HEK293 (cell line): ENCODE measurements at regions not wholly inside any gene's neighbourhood (a gene's known extent, or its start where the extent isn't known, plus 50 kb on each side); places are given as distances from the start of the nearest gene placed in this dataset.

Source experiments
- CTCF ChIA-PET: fragments of 350-600 bp; formaldehyde crosslinking; extraction: SDS; loops from one replicate; lab custom pipeline; 2021; ENCODE audit warnings: antibody characterized with exemption; lab: Yijun Ruan, JAX
- POLR2A ChIA-PET: fragments of 300-600 bp; formaldehyde crosslinking; extraction: SDS; loops from one replicate; lab custom pipeline; 2020; ENCODE audit warnings: antibody characterized with exemption, inconsistent platforms; lab: Yijun Ruan, JAX
- H3K27ac ChIP-seq: fragments of 200-500 bp; sonication (Bioruptor generic); 2 replicates; pipeline ENCODE4 v1.5.1; 2014; ENCODE audit warnings: low read depth, low read length, control low read depth, inconsistent platforms; ENCODE audit errors: extremely low read depth
- H3K36me3 ChIP-seq, 2 experiments: fragments of 200-500 bp in 1 of 2; sonication (Bioruptor generic) in 1 of 2; 1 replicate in 1 of 2; 2 replicates in 1 of 2; pipeline ENCODE4 v1.5.1; 2014 to 2017; ENCODE audit warnings: inconsistent platforms in 2 of 2, low read length in 2 of 2; ENCODE audit not compliant: control insufficient read depth in 2 of 2, insufficient read depth in 1 of 2
- H3K4me1 ChIP-seq: fragments of 200-500 bp; sonication (Bioruptor generic); 2 replicates; pipeline ENCODE4 v1.5.1; 2014; ENCODE audit warnings: mild to moderate bottlenecking, low read length, inconsistent platforms; ENCODE audit not compliant: control insufficient read depth, insufficient read depth
- H3K4me3 ChIP-seq: 2 replicates; pipeline ENCODE4 v1.5.1; 2011; ENCODE audit warnings: low read depth, mild to moderate bottlenecking, control low read depth, low read length, moderate library complexity
- H3K9me3 ChIP-seq: fragments of 200-500 bp; sonication (Bioruptor generic); 2 replicates; pipeline ENCODE4 v1.5.1; 2014; ENCODE audit warnings: low read depth, low read length, inconsistent platforms; ENCODE audit not compliant: control insufficient read depth, insufficient read depth
- KLF1 ChIP-seq: fragments of 450-650 bp; formaldehyde crosslinking; IDR thresholded peaks from 2 replicates; pipeline ENCODE4 v1.5.1; 2016; ENCODE audit warnings: missing biosample characterization, missing genetic modification characterization
- ZFHX2 ChIP-seq: fragments of 450-650 bp; formaldehyde crosslinking; conservative IDR thresholded peaks from 2 replicates; pipeline ENCODE4 v1.5.1; 2016; ENCODE audit warnings: missing biosample characterization, missing genetic modification characterization
- ZNF19 ChIP-seq: fragments of 450-650 bp; formaldehyde crosslinking; IDR thresholded peaks from 2 replicates; pipeline ENCODE4; 2016; ENCODE audit warnings: missing biosample characterization, missing genetic modification characterization, low read depth
- ZNF274 ChIP-seq, 2 experiments: fragments of 200-500 bp in 1 of 2; fragments of 450-650 bp in 1 of 2; sonication (Bioruptor generic) in 1 of 2; formaldehyde crosslinking in 1 of 2; IDR thresholded peaks; 2 replicates each; pipeline versions ENCODE4 v1.5.1 to v1.6.1; 2014 to 2016; ENCODE audit warnings: borderline replicate concordance in 1 of 2, inconsistent platforms in 1 of 2, low read length in 1 of 2, missing biosample characterization in 1 of 2, missing genetic modification characterization in 1 of 2
- ZNF510 ChIP-seq: fragments of 450-650 bp; formaldehyde crosslinking; IDR thresholded peaks from 2 replicates; pipeline ENCODE4 v1.5.1; 2018; ENCODE audit warnings: mild to moderate bottlenecking, missing genetic modification characterization, missing biosample characterization; ENCODE audit not compliant: insufficient replicate concordance
- ZNF530 ChIP-seq: fragments of 450-650 bp; formaldehyde crosslinking; IDR thresholded peaks from 2 replicates; pipeline ENCODE4 v1.5.1; 2016; ENCODE audit warnings: low read depth, missing biosample characterization, missing genetic modification characterization
- ZNF600 ChIP-seq: fragments of 450-650 bp; formaldehyde crosslinking; IDR thresholded peaks from 2 replicates; pipeline ENCODE4 v1.5.1; 2016; ENCODE audit warnings: missing biosample characterization, missing genetic modification characterization
- TF ChIP-seq, protein P1 (sequence below): fragments of 450-650 bp; formaldehyde crosslinking; IDR thresholded peaks from 2 replicates; pipeline ENCODE4 v1.5.1; 2016; ENCODE audit warnings: missing biosample characterization, missing genetic modification characterization
- TF ChIP-seq, protein P2 (sequence below): sonication (generic); formaldehyde crosslinking; IDR thresholded peaks from 2 replicates; pipeline ENCODE4 v1.8.1; 2022; ENCODE audit warnings: mild to moderate bottlenecking, moderate library complexity, missing genetic modification reagents
- TF ChIP-seq, protein P3 (sequence below): fragments of 450-650 bp; formaldehyde crosslinking; IDR thresholded peaks from 2 replicates; pipeline ENCODE4 v1.5.1; 2016; ENCODE audit warnings: missing biosample characterization, missing genetic modification characterization
- TF ChIP-seq, protein P4 (sequence below): fragments of 450-650 bp; formaldehyde crosslinking; IDR thresholded peaks from 2 replicates; pipeline ENCODE4 v1.5.1; 2016; ENCODE audit warnings: missing biosample characterization, missing genetic modification characterization
- TF ChIP-seq, protein P5 (sequence below): fragments of 450-650 bp; formaldehyde crosslinking; IDR thresholded peaks from 2 replicates; pipeline ENCODE4 v1.5.1; 2017; ENCODE audit warnings: missing biosample characterization, missing genetic modification characterization

DNA sequence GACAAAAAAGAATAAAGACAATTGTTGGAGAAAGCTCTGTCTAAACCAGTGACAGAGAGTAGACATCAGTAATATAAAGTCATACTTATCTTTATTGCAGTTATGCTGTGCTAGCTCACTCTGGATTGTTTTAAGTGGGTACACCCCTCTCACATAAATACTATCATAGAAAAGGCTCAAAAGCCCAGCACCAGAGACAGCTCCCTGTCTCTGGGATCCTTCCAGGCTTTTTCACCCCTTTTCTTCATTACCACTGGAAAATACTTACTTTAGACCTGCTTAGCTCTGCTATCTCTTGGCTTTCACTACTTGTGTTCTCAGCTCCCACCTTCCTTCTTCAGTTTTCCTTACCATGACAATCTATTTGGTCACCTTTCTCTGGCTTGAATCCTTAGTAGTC, 259.1 kb upstream of the MINDY3 start:
- no peak overlapping the region for H3K27ac ChIP-seq
- POLR2A ChIA-PET, result no interaction called here
- H3K9me3 ChIP-seq, result no peaks in the 10 kb centered on the region
- TF ChIP-seq, protein P1, sequence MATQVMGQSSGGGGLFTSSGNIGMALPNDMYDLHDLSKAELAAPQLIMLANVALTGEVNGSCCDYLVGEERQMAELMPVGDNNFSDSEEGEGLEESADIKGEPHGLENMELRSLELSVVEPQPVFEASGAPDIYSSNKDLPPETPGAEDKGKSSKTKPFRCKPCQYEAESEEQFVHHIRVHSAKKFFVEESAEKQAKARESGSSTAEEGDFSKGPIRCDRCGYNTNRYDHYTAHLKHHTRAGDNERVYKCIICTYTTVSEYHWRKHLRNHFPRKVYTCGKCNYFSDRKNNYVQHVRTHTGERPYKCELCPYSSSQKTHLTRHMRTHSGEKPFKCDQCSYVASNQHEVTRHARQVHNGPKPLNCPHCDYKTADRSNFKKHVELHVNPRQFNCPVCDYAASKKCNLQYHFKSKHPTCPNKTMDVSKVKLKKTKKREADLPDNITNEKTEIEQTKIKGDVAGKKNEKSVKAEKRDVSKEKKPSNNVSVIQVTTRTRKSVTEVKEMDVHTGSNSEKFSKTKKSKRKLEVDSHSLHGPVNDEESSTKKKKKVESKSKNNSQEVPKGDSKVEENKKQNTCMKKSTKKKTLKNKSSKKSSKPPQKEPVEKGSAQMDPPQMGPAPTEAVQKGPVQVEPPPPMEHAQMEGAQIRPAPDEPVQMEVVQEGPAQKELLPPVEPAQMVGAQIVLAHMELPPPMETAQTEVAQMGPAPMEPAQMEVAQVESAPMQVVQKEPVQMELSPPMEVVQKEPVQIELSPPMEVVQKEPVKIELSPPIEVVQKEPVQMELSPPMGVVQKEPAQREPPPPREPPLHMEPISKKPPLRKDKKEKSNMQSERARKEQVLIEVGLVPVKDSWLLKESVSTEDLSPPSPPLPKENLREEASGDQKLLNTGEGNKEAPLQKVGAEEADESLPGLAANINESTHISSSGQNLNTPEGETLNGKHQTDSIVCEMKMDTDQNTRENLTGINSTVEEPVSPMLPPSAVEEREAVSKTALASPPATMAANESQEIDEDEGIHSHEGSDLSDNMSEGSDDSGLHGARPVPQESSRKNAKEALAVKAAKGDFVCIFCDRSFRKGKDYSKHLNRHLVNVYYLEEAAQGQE, result peak; percentile 77
- TF ChIP-seq, protein P2, sequence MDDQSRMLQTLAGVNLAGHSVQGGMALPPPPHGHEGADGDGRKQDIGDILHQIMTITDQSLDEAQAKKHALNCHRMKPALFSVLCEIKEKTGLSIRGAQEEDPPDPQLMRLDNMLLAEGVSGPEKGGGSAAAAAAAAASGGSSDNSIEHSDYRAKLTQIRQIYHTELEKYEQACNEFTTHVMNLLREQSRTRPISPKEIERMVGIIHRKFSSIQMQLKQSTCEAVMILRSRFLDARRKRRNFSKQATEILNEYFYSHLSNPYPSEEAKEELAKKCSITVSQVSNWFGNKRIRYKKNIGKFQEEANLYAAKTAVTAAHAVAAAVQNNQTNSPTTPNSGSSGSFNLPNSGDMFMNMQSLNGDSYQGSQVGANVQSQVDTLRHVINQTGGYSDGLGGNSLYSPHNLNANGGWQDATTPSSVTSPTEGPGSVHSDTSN (CRISPR knock-in tag), result no peak
- no peaks in the 10 kb centered on the region for H3K4me1 ChIP-seq
- no peaks in the 10 kb centered on the region for H3K36me3 ChIP-seq
- CTCF ChIA-PET, result interaction anchor here (1.5 kb wide), 1 partner anchor 658 kb away, joined by 5 read pairs; no protein-coding TSS in a partner anchor
- no peak overlapping the region for H3K4me3 ChIP-seq

DNA sequence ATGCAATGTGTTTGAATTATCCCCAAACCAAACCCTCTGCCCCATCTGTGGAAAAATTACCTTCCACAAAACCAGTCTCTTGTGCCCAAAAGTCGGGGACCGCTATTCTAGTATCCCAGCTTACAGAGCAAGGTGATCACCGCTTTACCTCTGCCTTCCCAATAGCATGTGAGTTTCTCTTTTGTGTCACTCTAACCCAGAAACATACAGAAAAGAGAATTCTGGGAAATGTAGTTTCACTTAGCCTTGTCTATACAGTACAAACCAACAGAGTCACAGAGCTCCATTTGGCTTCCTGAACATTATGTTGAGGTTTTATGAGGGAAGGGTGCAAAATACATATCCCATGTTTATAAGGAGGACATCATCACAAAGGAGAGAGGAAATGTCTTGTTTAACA, 260.3 kb upstream of the MINDY3 start:
- TF ChIP-seq ZFHX2 (tag by site-specific recombination), result no peak
- TF ChIP-seq ZNF19 (tag by site-specific recombination), result no peak
- no peak for TF ChIP-seq ZNF530 (tag by site-specific recombination)
- TF ChIP-seq, protein P3, sequence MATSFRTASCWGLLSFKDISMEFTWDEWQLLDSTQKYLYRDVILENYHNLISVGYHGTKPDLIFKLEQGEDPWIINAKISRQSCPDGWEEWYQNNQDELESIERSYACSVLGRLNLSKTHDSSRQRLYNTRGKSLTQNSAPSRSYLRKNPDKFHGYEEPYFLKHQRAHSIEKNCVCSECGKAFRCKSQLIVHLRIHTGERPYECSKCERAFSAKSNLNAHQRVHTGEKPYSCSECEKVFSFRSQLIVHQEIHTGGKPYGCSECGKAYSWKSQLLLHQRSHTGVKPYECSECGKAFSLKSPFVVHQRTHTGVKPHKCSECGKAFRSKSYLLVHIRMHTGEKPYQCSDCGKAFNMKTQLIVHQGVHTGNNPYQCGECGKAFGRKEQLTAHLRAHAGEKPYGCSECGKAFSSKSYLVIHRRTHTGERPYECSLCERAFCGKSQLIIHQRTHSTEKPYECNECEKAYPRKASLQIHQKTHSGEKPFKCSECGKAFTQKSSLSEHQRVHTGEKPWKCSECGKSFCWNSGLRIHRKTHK, result no peak
- no peak for TF ChIP-seq ZNF510 (tag by site-specific recombination)
- no peak for TF ChIP-seq ZNF600 (tag by site-specific recombination)
- TF ChIP-seq, protein P4, sequence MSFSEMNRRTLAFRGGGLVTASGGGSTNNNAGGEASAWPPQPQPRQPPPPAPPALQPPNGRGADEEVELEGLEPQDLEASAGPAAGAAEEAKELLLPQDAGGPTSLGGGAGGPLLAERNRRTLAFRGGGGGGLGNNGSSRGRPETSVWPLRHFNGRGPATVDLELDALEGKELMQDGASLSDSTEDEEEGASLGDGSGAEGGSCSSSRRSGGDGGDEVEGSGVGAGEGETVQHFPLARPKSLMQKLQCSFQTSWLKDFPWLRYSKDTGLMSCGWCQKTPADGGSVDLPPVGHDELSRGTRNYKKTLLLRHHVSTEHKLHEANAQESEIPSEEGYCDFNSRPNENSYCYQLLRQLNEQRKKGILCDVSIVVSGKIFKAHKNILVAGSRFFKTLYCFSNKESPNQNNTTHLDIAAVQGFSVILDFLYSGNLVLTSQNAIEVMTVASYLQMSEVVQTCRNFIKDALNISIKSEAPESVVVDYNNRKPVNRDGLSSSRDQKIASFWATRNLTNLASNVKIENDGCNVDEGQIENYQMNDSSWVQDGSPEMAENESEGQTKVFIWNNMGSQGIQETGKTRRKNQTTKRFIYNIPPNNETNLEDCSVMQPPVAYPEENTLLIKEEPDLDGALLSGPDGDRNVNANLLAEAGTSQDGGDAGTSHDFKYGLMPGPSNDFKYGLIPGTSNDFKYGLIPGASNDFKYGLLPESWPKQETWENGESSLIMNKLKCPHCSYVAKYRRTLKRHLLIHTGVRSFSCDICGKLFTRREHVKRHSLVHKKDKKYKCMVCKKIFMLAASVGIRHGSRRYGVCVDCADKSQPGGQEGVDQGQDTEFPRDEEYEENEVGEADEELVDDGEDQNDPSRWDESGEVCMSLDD (tag by site-specific recombination), result no peak
- TF ChIP-seq, protein P5, sequence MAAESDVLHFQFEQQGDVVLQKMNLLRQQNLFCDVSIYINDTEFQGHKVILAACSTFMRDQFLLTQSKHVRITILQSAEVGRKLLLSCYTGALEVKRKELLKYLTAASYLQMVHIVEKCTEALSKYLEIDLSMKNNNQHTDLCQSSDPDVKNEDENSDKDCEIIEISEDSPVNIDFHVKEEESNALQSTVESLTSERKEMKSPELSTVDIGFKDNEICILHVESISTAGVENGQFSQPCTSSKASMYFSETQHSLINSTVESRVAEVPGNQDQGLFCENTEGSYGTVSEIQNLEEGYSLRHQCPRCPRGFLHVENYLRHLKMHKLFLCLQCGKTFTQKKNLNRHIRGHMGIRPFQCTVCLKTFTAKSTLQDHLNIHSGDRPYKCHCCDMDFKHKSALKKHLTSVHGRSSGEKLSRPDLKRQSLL (tag by site-specific recombination), result no peak
- TF ChIP-seq ZNF274 (IDR thresholded peaks at IDR 0.05; ENCODE audit: low read length), result no peak
- no peak for TF ChIP-seq ZNF274 (tag by site-specific recombination; IDR thresholded peaks at IDR 0.05; ENCODE audit: borderline replicate concordance)
- no peak for TF ChIP-seq KLF1
- TF ChIP-seq, all 188 proteins: peak for 0
- POLR2A ChIA-PET, result no interaction called here
- Histone ChIP-seq H3K4me3 (no peak overlapping the region), H3K27ac (no peak overlapping the region), H3K36me3 (no peaks in the 10 kb centered on the region), H3K4me1 (no peaks in the 10 kb centered on the region), H3K9me3 (no peaks in the 10 kb centered on the region)
- CTCF ChIA-PET, result interaction anchor here (0.6 kb wide), 1 partner anchor 170 kb away, joined by 3 read pairs; no protein-coding TSS in a partner anchor
